Inflammatory macrophage treated with lipopolysaccharide for 4 hours (primary cell): ENCODE measurements at regions not wholly inside any gene's neighbourhood (a gene's known extent, or its start where the extent isn't known, plus 50 kb on each side); places are given as distances from the start of the nearest gene placed in this dataset.
"Not testable (repeated sequence)": the region's sequence is repeated elsewhere in the genome, so short reads cannot be mapped to it uniquely, and the experiment has no call there.

Experiments used
- DNase-seq: peaks from one replicate; pipeline ENCODE4 v3.0.0-alpha.2; 2020

- DNase-seq: not testable (repeated sequence)
These were observed 102.6 kb upstream of the OTOS start for GRCh38 chr2:240243049-240243448.

DNA sequence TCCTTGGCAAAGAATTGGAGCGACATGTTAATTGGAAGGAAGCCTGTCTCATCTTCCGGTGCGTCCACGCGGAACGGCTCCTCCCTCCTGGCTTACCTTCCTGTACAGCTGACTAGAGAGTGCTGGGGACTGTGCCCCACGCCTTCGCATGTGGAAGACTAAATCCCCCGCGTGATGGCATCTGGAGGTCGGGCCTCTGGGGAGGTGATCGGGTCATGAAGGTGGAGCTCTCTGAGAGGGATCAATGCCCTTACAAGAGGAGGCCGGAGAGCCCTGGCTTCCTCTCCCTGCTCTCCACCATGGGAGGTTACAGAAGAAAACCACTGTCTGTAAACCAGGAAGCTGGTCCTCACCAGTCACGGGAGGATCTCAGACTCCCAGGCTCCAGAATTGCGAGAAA is 104.1 kb upstream of the OTOS start:
- no peak for DNase-seq

GRCh38 chr2:240245184-240245583 is 104.7 kb upstream of the OTOS start:
- DNase-seq: no peak

DNA sequence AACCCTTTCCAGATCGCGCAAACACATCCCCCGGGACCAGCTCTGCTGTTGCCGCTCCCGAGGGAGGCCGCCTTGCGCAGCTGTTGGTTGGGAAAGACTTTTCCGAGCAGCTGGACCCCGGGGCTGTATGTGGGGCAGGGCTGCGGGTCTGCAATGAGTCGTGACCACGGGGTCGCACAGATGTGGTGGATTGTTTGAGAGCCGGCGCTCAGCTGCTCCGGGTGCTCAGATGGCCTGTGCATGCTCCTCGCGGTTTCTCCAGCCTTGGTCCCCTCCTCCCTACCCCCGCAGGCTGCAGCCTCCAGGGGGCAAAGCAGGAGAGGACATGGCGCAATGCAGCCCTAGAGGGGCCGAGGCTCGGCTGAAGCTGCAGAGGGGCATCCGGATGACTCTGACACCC is 105.2 kb upstream of the OTOS start:
- DNase-seq: no peak

DNA sequence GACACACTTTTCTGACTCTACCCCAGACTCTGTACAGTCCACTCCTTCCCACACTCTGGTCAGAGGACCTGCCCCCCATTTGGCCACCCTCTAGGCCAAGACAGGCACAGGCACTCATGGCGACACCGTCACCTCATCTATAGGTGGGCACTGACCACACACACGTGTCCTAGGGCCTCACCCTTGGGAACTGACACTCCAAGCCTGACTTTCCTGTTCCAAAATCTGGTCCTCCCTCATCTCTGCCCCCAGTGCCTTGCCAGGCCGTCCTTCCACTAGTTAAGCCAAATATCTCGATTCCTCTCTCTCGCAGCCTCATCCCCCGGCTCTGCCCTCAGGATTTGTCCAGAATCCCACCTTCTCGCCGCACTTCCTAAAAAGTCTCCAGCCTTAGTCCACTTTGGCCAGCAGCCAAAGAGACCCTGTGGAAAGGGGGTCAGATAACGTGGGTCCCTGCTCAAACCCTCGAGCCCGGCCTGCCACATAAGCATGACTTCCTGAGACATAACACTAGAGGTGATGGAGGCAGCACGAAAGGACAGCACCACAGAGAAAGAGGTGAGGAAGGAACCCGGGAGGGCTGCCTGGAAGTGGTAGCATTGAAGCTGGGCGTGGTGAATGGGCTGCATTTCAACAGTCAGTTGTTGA is 105.8 kb upstream of the OTOS start:
- no peak for DNase-seq

DNA sequence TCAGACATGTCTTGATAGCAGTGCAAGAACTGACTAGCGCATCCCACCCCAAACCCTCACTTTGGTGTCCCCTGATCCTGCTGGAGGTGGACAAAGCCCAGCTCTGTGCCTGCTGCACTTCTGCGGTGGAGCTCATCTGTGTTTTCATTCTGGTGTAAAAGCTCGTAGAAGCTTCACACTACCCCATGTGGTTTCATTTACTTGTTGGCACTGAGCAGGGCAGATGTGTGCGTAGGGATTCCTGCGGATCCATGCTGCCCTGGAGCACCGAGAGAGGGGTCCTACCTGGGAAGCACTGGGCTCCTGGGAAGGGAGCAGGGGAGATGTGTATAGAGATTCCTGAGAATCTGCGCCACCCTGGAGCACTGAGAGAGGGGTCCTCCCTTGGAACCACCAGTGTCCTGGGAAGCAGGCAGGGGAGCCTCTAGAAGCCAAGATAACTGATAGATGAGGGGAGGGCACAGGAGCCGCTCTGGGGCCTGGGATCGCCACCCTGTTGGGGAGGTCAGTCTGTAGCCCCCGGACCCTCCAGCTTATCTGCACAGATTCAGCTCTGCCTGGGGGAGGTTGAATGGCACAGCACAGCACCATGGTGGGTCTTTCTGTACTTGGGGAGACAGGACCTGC is 106.9 kb upstream of the OTOS start:
- DNase-seq: no peak

GRCh38 chr2:240247868-240248720 is 107.6 kb upstream of the OTOS start:
- no peak for DNase-seq

- DNase-seq: no peak
These were observed 108.4 kb upstream of the OTOS start for GRCh38 chr2:240248721-240249422.

DNA sequence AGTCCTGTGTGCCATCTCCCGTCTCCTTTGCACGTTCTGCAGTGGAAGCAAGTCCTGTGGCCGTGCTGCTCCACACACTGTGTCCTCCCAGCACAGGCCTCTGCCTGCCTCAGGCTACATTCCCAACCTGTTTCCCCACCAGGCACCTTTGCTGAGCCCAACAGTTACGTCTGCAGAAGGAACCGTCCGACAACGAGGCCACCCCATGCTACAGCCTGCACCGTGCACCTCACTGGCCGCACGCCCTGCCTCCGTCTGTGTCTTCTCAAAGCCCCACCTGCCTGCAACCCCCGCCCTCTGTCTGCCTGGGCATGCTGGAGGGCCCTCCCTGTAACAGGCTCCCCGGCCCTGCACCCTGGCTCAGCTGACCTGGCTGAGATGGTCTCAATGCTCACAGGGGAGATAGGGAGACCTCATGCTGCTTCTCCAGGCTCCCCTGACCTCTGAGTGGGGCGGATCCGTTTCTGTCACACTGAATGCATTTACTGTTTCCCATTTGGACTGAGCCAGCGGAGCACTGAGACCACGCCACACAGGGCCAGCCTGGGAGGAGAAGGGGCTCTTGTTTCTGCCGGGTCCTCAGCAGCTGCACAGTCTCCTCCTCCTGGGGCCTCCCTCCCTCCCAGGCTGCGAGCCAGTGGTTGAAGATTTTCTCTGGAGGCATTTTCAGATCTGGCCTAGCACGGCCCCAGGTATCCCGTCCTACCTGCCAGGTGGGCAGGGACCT is 109.1 kb upstream of the OTOS start:
- DNase-seq: no peak

DNA sequence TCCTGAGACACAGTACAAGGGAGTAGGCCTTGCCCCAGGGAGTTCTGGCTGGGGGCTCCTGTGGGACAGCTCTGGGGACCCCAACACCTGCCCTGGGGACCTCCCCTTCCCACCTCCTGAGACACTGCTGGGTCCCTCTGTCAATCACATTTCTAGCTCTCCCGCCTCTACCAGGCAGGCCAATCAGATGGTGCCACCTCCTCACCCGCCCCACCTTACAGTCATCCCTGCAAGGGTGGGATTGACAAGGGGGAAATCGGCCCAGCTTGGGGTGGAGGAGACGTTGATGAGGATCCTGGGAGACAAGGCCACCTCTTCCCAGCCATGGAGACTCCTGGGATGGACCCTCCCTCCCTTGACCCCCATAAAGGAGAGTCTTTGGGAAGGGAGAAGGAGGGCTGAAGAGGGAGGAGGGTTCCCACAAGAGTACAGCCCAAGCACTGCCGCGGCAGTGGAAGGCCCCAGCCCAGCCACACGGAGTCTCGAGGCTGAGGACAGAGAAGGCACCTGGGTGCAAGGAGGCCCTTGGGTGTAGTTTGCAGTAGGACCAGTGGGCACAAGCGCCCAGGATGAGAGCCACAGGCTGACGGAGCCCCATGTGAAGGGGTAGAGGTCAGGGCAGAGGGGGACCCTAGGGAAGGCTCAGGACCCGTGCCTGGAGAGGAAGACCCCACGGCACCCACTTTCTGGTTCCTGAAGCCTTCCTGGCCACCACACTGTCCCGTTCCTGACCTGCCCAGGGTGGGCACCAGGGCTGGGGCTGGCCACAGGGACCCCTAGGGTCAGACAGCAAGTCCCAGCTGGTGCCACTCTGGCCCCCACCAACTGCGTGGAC is 109.9 kb upstream of the OTOS start:
- DNase-seq: no peak

DNA sequence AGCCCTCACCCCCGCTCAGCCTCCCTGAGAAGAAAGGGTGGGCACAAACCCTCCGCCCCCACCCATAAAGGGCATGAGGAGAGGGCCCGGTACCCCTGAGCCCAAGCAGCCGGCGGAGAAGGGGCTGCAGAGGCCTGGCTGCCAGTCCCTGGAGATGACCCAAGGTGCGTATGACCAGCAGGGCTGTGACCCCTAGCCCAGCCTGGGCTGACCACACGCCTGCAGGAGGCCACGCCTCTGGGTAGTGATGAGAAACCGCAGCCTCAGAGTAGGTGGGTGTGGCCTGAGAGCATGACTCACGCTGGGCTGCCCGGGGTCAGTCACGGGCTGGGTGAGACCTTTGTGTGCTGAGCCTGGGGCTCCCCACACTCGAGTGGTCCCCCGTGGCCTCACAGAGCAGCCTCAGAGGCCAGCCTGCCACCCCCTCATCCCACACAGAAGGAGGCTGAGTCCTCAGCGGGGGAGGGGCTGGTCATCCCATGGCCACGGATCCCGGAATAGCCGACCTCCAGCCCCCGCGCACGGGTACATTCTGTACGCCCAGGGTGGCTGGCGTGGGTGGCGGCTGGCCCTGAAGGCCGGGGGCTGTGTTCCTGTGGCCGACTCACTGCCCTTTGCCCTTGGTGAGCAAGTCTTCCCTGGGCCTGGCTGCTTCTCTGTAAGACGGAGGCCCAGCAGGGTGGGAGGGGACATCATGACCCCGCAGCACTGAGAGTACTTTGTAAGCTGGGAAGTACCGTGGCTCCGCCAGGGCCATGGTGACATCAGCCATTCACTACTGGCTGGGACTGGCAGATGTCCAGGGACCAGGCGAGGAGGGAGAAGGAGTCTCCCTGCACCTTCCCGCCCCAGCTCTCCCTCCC is 110.8 kb upstream of the OTOS start:
- peak; percentile 79 for DNase-seq

- DNase-seq: no peak
These were observed 111.4 kb upstream of the OTOS start for GRCh38 chr2:240251848-240252190.

- DNase-seq: no peak
These were observed 111.9 kb upstream of the OTOS start for GRCh38 chr2:240252191-240252871.

DNA sequence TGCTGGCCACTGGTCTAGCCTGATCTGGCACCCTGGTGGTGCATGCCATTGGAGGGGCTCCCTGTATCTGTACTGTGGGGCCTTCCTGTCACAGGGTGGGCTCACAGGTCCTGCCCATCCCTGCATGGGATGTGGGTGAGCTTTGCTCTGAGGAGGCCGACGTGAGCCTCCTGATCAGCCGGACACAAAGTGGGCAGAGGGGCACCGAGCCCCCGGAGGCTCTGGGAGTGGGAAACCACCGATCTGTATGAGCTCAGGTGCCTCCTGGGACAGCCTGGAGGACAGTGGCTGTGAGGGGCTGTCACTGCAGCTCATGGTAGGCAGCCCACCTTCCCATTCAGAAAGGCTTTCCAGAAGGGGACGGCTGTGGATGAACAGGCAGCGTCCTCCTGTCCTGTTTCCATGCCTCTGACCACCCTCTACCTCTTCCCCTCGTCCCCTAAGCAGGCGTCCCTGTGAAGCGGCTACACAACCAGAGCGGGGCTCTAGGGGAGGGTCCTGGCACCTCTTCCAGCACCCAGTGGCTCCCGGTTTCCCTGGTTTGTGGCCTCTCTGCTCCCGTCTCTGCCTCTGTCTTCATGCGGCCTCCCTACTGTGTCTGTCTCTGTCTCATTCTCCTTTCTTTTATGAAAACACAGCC is 112.5 kb upstream of the OTOS start:
- DNase-seq: no peak

DNA sequence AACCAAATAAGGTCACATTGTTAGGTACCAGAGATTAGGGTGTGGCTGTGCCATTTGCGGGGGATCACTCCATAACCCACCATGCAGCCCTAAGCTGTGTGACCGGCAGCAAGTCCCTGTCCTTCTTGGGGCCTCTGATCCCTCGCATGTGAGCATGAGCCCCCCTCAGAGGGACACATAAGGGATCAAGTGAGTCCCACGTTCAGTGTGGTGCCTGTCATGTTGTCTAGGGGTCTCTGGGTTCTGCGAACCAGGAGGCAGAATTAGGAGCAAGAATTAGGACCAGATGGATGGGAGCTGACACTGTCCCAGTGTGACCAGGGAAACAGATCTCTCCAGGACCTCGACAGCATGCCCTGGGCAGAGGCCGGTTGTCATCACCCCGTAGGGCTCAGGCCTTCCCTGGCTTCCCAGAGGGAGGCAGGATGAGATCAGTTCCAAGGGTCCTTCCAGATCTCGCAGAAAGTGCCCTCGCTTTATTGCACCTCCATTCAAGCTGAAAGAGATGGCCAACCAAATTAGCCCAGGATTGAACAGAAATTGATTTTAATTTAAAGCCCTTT is 113.2 kb upstream of the OTOS start:
- no peak for DNase-seq

DNA sequence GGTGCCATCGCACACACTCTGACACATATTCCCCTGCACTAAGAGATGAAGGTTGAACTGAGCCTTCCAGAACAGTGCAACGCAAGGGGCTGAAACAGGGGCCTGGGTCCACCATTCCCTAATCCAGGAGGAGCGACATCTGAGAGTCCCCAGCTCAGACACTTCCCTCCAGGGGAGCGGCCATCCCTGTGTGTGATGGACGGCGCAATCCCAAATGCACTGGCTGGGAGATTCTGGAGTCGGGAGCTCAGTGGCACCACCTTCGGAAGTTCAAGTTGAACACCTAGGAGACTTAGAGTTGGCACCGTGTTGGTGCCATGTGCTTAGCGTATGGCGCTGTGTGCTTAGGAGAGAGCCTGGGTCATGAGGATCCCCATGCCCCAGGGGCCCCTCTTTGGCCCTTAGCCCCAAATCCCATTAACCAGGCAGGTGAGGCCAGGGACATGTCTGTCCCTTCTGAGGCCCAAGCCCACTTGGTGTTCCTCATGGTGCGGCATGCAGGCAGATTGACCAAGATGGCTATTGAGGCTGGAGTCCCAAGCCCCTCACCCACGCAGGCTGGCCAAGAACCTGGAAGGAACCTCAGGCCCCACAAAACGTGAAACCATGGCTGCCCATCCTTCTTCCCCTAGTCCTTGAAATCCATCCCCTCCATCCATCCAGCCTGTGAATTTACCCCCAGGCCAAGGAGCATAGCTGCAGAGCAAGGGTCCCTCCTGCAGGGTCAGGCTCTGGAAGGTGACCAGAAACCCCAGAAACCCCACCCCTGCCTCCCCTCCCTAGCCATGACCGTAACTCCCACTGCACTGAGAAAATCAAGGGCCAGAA is 114.1 kb upstream of the OTOS start:
- DNase-seq: no peak

DNA sequence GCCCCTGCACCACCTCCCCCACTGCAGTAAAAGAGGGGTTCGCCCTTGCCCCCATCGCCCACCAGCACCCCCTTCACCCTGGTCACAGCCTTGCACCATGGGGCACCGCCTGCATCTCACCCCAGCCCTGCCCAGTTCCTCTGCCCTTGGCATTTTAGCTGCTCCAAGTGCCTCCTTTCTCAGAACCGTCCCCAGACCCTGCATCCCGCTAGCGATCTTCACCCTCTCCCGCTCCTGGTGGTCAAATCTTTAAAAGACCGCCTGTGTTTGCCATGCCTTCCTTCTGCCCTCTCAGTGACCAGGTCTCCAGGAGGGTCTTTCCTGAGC is 114.7 kb upstream of the OTOS start:
- no peak for DNase-seq

GRCh38 chr2:240255811-240256703 is 115.6 kb upstream of the OTOS start:
- no peak for DNase-seq
